Hematopoietic multipotent progenitor cell treated with erythropoietin and hydrocortisone succinate and interleukin-3 and kit ligand, for 4 days (in vitro differentiated cells): ENCODE measurements at regions not wholly inside any gene's neighbourhood (a gene's known extent, or its start where the extent isn't known, plus 50 kb on each side); places are given as distances from the start of the nearest gene placed in this dataset.
"Not testable (repeated sequence)": the region's sequence is repeated elsewhere in the genome, so short reads cannot be mapped to it uniquely, and the experiment has no call there.

Experiments
- DNase-seq: peaks from one replicate; pipeline ENCODE4 v3.0.0-alpha.2; 2015

DNA sequence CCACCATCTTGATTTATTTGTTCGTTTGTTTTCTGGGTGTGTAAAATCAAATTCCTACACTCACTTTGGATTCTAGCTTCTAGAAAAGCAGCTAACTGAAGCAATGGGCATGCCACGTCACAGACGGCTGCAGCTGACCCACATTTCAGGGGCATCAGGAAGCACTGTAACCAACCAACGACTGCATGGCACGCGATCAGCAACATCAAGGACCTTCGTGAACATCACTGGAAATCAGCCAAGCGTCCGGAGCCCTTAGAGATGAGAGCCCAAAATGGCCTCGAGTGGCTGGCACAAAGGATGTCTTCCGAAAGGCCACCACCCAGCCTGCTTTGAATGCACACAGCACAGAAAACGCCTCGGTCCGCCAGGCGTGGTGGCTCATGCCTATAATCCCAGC lies 191.1 kb downstream of the OLFM1 start:
- no peak for DNase-seq

GRCh38 chr9:135279385-135279784 lies 191.9 kb downstream of the OLFM1 start:
- no peak for DNase-seq

DNA sequence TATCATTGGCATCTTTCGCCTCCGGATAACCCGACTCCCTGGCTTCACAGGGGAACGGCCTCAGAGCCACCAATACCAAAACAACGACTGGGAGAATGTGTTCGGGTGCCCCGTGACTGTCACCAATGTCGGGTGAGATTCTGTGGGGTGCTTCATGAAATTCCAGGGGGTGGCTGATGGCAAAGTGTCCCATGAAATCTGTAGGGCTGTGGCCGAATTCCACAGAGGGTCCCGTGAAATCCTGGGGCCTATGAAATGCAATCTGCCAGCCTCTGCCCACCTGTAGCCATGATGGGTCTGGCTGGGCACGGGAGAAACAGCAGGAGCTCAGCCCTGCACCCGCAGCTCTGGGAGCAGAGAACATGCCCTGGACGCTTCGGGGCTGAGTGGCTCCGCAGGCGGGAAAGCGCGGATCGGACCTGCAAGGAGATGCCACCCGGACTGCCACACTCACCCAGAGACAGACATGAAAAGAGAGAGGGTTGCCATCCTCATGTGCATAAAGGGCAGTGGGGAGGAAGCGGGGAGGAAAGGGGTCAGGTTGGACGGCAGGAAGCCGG lies 192.4 kb downstream of the OLFM1 start:
- DNase-seq: no peak

GRCh38 chr9:135280666-135281065 lies 193.2 kb downstream of the OLFM1 start:
- no peak for DNase-seq

GRCh38 chr9:135281151-135281550 lies 193.7 kb downstream of the OLFM1 start:
- DNase-seq: no peak

DNA sequence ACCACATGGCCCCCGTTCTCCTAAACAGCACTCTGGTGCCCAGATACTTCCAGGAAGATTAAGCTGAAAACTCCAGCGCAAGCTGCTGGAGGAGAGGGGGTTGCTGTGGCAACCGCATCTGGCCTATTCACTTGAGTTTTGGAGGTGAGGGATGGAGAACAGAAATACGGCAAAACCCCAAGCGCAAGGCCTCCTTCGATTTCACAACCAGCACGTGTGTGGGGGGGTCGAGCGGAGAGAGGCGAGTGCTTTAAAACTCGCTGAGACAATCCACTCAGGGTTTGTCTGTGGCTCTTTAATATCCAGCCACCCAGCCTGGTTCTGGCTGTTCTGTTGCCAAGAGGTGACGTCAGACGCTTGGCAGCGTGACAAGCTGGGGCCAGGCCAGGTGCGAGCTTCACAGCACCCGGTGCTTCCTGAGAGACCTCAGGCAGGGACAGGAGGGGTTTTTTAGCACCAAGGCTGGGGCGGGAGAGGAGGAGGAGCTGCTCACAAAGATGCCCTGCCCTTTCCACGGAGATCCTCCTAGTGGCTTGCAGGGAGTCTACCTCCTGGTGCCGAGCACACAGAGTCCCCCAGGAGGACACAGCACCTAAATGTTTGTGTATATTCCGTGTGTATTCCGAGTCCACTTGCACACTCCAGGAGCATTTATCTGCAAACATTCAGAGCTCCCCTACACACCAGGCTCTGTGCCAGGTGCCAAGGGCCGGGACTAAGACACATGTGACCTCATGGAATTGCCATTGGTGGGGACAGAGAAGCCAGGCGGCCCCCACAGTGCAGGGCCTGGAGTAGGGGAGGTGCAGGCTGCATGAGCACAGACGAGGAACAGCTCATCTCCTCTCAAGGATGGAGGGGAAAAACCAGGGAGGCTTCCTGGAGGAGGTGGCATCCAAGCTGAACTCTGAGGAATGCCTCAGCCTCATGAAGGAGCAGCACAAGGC lies 194.6 kb downstream of the OLFM1 start:
- peak; percentile 16 for DNase-seq

- DNase-seq: no peak
Observed at GRCh38 chr9:135282808-135283207, 195.3 kb downstream of the OLFM1 start.

DNA sequence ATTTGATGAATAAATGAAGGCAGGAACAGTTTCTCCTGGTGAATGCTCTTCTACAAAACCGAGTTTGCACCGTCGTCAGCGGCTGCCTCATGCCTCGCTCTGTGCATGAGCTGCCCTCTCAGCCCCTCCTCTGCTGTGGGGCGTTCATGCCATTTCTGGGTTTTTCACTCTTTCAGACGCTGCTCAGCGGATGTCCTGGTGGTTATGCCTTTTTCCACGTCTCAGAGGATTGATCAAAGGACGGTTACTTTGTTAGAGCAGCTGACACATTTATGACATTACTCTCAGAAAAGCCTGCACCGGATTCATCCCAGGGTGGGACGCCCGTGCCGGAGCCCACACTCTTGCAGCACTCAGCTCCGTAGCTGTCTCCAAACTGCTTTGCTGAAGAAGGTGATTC lies 195.9 kb upstream of the PPP1R26 start:
- no peak for DNase-seq

DNA sequence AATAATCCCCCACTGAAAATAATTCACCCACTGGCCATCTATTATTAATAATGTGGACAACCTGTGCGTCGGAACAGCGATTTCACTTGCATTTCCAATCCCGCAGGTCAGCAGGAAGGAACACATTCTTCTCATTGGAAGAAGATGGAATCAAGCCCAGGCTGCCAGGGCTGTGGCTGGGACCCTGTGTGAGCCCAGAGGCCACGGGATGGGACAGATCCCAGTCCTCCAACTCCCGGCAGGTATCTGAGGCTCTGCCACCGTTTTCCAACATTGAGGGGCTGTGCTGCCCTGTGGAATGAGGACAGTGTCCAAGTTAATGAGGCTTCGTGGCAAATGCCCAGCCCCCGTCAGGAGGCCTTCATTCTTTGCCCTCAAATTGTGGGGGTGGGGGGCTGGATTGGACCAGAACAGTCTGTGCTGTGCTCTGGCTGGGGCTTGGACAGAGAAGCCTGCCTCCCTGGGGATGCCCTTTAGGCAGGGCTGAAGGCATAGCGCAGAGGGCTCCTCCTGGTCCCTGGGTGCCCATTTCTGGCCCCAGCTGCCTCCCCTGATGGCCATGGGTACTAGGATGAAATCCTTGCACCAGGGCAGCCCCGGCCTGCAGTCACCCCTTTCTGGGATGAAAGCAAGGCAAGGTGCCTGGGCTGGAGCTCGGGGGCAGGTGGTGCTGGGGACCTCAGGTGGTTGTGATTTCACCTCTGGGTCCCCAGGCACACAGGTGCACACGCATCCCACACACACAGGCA lies 195.0 kb upstream of the PPP1R26 start:
- DNase-seq: no peak

DNA sequence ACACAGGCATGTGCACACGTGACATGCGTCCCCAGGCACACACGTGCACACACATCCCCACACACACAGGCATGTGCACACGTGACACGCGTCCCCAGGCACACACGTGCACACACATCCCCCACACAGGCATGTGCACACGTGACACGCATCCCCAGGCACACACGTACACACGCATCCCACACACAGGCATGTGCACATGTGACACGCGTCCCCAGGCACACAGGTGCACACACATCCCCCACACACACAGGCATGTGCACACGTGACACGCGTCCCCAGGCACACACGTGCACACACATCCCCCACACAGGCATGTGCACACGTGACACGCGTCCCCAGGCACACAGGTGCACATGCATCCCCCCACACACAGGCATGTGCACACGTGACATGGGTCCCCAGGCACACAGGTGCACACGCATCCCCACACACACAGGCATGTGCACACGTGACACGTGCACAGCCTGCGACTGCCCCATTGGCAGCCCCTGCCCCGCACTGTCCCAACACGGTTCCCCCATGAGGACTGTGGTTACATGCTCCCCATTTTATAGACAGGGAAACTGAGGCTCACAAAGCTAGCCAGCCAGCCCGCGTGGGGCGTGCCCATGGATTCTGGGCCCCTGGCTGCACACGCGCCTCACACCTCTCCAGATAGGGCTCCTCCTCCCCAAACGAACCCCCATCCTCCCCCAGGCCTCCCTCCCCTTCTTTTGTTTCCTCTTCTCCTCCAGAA lies 193.2 kb upstream of the PPP1R26 start:
- not testable (repeated sequence) for DNase-seq

DNA sequence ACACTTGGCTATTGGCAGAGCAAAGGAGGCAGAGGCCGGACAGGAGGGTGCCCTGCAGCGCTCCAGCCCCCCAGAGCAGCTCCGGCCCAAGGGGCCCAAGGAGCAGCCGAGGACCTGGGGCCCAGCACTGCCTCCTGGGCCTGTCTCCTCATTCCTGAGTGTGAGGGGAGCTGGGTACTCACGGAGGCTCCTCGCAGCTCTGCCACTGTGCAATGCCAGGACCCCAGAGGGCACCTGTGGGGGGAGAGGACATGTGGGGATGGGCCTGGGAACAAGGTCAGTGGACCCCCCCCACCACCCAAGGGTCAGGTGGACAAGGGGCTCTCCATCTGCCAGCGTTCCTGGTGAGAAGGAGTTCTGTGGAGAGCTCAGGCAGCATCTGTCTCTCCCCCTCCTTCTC lies 192.6 kb upstream of the PPP1R26 start:
- DNase-seq: no peak

- DNase-seq: no peak
Observed at GRCh38 chr9:135287627-135288026, 192.0 kb upstream of the PPP1R26 start.

DNA sequence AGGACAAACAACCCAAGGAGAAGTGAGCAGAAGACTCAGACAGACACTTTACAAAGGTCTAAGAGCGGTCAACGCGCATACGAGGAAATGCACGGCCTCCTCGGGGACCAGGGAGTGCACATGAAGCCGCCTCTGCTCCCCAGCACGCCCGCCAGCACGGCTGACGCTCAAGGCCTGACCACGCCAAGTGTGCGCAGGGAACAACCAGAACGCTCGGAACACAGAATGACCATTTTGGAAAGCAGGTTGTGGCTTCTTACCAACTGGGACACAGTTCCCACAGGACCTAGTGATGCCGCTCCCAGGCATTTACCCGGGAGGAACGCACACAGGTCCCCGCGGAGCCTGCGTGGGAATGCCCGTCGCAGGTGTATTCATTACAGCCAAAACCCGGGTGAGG lies 191.5 kb upstream of the PPP1R26 start:
- DNase-seq: no peak

DNA sequence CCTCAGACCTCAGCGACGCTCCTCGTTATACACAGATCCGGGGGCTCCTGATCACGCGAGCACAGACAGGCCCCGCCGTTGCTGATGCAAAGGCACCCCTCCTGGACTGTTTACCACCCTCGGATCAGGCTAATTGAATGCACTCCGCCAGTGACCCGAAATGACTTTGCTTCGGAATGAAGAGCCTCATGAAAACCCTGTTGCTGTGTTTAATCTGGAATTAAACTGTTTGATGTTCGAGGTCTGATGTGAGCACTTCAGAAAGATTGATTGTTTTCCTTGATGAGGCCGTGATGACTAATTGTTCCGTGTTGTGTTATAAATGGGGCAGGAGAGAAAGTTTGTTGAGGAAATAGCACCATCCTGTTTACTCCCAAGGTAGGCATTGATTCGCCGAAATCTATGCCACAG lies 190.5 kb upstream of the PPP1R26 start:
- no peak for DNase-seq

DNA sequence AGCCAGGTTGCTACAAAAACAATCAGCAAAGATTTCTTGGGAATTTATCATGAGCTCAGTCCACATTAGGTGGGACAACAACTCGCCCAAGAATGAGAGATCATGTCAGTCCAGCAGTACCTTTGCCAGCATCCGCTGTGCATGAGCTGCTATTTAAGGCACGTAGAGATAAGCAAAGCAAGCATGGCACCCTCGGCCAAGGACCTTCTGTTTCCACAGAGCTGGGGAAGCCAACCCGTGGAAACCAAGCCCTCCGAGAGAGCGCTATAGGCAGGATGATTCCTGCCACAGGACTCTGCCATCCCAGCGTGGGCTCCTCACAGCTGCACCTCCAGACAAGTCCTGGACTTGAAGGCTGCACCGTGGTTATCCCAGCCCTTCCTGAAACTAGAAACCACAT lies 189.5 kb upstream of the PPP1R26 start:
- no peak for DNase-seq

- DNase-seq: no peak
Observed at GRCh38 chr9:135290566-135290965, 189.0 kb upstream of the PPP1R26 start.

- no peak for DNase-seq
Observed at GRCh38 chr9:135291165-135291564, 188.4 kb upstream of the PPP1R26 start.

GRCh38 chr9:135294836-135295235 lies 184.7 kb upstream of the PPP1R26 start:
- DNase-seq: no peak

DNA sequence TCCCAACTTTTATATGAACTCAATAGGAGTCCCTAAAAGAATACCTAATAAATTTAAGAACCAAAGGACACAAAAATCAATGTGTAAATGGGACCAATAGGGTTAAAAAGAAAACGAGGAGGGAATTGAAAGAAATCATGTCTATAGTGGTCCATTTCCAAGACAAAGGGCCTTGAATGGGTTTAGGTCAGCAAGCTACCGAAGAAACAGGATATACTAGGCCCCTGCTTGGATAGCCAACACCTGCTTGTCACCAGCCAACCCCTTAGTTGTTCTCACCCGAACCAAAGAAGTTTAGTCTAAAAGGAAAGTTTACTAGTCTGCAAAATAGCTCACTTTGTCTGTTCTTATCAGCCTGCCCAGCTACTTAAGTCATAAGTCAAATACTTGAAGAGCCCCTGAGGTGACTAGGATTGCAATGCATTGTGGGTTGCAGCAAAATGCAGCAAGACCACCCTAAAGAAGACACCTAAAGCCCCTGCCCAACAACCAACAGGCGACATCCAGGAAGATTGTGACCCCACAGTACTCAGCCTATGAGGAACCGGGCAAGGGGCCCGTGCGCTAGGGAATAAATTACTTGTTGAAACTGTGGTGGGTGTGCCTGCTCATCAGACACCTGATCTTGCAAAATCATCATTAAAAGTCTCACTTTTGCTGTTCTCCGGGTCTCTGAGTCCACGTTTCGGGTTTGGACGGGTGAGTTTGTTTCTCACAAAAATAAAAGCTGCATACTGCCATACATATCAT lies 183.9 kb upstream of the PPP1R26 start:
- no peak for DNase-seq

- DNase-seq: no peak
Observed at GRCh38 chr9:135296735-135297455, 182.7 kb upstream of the PPP1R26 start.

DNA sequence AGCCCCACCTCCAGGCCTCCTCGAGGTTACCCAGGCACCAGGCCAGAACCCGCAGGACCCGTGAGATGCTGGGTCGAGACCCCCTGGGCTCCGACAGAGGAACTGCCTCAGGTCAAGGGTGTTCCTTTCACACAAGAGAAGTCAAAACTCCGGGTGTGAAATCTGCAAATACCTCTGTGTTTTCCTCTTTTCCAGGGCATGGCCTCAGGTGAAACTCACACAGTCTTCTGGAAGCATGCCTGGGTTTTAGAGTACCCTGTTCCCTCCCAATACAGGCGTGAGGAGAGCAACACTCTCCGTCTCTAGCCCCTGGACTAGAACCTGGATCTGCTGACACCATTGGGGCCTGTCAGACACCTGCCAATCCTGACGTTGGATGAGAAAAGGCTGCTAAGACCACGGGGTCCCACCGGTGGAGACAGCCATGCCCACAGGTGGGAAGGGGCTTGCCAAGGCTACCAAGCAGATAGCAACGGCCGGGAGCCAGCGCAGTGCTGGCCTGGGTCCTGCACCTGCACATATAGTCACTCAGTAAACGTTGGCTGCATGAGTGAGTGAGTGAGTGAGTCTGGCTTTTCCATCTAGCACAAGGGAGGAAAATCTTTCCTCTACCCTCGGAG lies 182.0 kb upstream of the PPP1R26 start:
- DNase-seq: no peak
